HL-60 (cell line): ENCODE measurements at regions not wholly inside any gene's neighbourhood (a gene's known extent, or its start where the extent isn't known, plus 50 kb on each side); places are given as distances from the start of the nearest gene placed in this dataset.

Experiments used
- GABPA ChIP-seq: IDR thresholded peaks from 2 replicates; pipeline ENCODE4 v1.6.1; 2012; ENCODE audit warnings: low read depth
- POLR2AphosphoS5 ChIP-seq: IDR thresholded peaks from 2 replicates; pipeline ENCODE4 v1.6.1; 2012; ENCODE audit warnings: low read depth
- TF ChIP-seq, protein P1 (sequence below): IDR thresholded peaks from one replicate; pipeline ENCODE4 v1.5.1; 2011; ENCODE audit warnings: low read length, control low read depth, inconsistent platforms; ENCODE audit not compliant: insufficient read depth

DNA sequence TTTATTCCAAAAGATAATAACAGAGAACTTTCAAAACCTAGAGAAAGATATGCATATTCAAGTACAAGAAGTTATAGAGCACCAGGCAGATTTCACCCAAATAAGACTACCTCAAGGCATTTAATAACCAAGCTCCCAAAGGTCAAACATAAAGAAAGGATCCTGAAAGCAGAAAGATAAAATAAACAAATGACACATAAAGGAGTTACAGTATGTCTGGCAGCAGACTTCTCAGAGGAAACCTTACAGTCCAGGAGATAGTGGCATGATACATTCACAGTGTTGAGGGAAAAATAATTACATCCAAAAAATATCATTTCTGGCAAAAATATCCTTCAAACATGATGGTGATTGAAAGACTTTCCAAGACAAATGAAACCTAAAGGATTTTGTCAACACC is 185.8 kb upstream of the POU1F1 start:
- TF ChIP-seq GABPA (no peak), POLR2AphosphoS5 (no peak)
- TF ChIP-seq, protein P1, sequence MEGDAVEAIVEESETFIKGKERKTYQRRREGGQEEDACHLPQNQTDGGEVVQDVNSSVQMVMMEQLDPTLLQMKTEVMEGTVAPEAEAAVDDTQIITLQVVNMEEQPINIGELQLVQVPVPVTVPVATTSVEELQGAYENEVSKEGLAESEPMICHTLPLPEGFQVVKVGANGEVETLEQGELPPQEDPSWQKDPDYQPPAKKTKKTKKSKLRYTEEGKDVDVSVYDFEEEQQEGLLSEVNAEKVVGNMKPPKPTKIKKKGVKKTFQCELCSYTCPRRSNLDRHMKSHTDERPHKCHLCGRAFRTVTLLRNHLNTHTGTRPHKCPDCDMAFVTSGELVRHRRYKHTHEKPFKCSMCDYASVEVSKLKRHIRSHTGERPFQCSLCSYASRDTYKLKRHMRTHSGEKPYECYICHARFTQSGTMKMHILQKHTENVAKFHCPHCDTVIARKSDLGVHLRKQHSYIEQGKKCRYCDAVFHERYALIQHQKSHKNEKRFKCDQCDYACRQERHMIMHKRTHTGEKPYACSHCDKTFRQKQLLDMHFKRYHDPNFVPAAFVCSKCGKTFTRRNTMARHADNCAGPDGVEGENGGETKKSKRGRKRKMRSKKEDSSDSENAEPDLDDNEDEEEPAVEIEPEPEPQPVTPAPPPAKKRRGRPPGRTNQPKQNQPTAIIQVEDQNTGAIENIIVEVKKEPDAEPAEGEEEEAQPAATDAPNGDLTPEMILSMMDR, result no peak
